Testis (tissue), 2 donors: ENCODE measurements at regions not wholly inside any gene's neighbourhood (a gene's known extent, or its start where the extent isn't known, plus 50 kb on each side); places are given as distances from the start of the nearest gene placed in this dataset.

Experiments used
- CTCF ChIP-seq, 3 experiments: fragments of 450-650 bp in 2 of 3; fragments of 200-600 bp in 1 of 3; sonication (generic) in 1 of 3; IDR thresholded peaks; one replicate each; pipeline ENCODE4 v1.5.1; 2016 to 2019; ENCODE audit warnings: antibody characterized with exemption in 3 of 3, mild to moderate bottlenecking in 2 of 3, moderate library complexity in 1 of 3
- POLR2A ChIP-seq: fragments of 450-650 bp; IDR thresholded peaks from one replicate; pipeline ENCODE4 v1.6.1; 2017; ENCODE audit warnings: antibody characterized with exemption, mild to moderate bottlenecking, moderate library complexity

DNA sequence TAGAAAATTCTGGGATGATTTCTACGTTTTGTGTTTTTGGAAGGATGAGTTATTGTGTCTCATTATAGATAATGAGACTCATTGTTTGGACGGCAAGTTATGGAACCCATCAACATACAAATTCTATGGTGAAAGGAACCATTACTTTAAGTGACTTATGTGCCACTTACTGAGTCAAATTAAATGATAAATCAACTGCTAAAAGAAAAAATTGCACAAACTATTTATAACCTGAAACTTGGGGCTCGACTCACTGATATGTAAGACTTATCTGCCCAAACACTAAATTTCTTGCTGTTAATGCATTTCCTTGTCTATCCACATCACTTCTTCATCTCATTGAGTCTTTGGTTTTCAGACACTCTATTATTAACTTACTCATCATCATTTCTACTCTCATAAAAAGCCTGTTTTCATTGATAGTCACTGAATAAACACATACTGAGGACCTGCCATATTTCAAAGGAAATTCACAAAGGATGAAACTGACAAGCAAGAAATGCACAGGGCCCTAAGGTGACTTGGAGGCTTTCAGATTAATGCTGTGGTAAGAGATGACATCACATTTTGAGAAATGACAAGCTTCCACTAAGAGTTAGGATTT, 872.7 kb upstream of the ADAMTS5 start:
- TF ChIP-seq POLR2A = no peak
- no peak for TF ChIP-seq CTCF (IDR thresholded peaks at IDR 0.05)
